HuH-7 (cell line): ENCODE measurements at regions not wholly inside any gene's neighbourhood (a gene's known extent, or its start where the extent isn't known, plus 50 kb on each side); places are given as distances from the start of the nearest gene placed in this dataset.

ENCODE experiments used
- DNase-seq: peaks from one replicate; pipeline ENCODE4 v3.0.0; 2011; ENCODE audit warnings: low spot score

GRCh38 chr9:28620661-28621060 is 1047.4 kb upstream of the C9orf72 start:
- no peak for DNase-seq

DNA sequence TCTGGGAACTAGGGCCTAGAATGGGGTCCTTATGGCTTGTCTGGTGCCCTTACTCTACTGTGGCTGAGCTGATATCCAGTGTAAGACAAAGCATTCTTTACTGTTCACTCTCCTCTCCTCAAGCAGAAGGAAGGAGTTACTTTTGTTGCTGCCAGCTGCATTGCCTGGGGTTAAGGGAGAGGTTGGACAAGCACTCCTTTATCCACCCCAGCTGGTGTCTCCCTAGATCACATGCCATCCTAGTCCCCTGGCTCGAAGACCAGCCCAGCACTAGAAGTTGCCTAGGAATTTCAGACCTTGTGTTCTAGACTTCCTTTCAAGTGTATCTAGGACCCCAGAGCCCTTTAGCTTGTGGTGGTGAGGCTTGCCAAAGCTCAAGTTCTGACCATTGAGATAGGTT is 1051.5 kb upstream of the C9orf72 start:
- DNase-seq = no peak

GRCh38 chr9:28628031-28628430 is 1054.8 kb upstream of the C9orf72 start:
- DNase-seq = no peak

- no peak for DNase-seq
These were observed 1075.4 kb upstream of the C9orf72 start for GRCh38 chr9:28648723-28649122.

GRCh38 chr9:28650327-28650726 is 1077.0 kb upstream of the C9orf72 start:
- DNase-seq = no peak

DNA sequence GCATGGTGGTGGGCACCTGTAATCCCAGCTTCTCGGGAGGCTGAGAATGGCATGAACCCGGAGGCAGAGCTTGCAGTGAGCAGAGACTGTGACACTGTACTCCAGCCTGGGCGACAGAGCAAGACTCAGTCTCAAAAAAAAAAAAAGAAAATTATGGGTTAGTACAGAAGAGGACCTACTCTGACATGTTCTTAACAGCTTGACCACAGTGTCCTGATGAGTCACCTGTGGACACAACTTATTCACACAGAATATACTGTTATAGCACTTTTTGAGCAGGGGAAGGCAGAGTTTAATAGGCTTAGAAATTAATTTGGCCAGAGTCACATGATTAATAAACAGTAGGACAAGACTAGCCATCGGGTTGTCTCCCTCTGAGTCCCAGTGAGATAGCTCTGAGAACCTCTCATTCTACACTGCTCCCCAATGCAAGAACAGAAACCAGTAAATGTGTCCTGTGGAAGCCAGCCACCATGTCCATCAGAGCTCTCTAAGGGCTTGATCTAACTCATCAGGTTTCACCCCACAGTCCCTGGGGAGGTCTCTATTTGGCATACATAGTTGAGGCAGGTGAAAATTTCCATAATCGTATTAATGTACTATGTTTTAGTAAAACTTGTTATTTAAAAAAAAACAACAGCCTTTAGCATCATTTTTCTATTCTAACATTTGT is 1077.9 kb upstream of the C9orf72 start:
- no peak for DNase-seq

DNA sequence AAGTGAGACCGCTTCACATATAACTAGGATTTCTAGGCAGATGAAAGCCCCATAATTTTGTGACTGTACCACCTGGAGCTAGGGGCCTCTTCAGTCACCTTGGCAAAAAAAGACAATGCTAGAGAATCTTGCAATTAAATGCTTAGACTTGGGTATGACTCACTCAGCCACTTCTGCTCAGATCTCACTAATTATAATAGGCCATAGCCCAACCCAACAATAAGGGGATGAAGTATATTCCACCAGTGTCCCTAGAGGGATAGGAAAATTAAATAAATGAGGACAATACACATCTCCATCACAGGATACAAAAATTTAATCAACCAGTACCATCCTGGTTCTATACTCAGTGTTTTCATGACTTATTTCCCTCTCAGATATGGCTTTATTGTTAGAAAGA is 1079.9 kb upstream of the C9orf72 start:
- DNase-seq = no peak

DNA sequence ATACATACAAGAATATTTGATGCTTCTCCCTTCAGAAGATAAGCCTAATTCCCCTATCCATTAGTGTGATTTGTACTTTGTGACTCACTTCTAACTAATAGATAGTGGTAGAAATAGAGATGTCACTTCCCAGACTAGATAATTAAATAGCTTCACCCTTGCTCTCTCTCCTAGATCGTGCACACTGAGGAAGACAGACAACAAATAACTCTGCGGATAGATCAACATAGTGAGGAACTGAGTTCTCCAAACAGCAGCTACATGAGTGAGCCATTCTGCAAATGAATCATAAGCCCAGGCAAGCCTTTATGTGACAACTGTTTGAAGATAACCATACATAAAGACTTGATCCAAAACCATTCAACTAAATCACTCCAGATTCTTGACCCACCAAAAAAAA is 1083.4 kb upstream of the C9orf72 start:
- no peak for DNase-seq

DNA sequence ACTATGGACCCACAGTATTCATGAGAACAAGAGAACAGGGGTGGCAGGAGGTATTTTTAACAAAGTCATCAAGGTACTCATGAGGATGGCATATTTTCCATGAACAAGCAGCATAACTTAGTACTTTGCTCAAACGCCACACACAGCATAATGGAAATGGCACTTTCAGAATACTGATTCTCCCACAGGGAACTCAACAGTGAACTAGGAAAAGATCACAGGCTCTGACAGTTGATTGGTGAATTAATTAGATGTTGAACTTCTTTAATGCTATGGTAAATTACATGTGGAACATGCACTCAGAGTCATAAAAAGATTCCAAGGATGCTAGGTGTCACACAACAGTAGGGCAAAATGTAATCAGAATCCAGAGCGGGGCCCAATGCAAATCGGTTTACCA is 1088.6 kb upstream of the C9orf72 start:
- DNase-seq = no peak

DNA sequence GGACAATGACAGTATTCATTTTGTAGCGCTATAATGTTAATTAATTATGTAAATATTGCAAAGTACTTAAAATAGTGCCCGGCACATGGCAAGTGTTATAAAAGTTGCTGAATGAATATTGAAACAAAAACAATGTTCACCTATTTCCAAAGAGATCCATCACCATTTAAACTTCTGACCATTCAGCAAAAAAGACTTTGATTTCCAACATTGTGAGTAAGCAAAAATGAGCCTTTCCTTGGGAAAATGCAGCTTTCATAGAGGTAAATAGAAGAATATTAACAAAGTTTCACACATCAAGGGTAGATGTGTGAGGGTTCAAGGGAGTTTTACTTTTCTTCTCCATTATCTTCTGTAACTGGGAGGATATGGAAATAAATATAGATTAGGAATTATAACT is 1089.4 kb upstream of the C9orf72 start:
- DNase-seq = no peak

DNA sequence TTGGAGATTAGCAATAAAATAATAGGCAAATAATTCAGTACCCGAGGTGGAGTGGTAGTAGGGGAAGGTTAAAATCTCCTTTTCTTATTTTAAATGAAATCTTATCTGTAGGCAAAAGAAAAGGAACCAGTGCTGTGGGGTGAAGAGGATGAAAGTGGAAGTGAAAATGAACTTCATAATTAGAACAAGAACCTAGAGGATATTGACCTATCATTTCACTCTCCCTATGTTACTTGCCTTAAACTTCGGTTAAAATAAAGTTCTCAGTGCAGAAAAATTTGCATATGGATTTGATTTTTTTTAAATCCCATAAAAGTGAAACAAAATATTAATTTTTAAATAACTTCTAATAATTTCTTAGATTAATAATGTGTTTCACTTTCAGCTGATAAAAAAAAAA is 1094.9 kb upstream of the C9orf72 start:
- no peak for DNase-seq

GRCh38 chr9:28671000-28671399 is 1097.7 kb upstream of the C9orf72 start:
- DNase-seq = no peak

- DNase-seq = no peak
These were observed 1104.8 kb upstream of the C9orf72 start for GRCh38 chr9:28678097-28678496.

DNA sequence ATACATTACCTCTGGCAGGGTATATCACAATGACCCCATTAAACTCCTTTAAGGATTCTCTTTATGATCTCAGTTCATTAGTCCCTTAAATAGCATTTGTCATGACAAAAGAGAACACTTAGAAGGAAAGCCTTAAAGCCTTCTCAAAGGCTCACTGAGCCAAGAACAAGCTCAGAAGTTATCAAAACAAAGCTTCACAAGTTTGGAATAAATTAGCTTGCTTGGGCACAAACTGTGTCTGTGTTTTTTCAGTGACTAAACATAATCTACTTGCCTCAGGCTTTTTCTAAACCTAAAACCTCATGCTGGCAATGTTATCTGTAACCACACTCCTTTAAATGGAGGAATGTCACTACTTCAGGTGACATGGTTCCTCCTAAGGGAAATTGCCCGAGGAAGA is 1114.9 kb upstream of the C9orf72 start:
- no peak for DNase-seq

GRCh38 chr9:28692012-28692411 is 1118.7 kb upstream of the C9orf72 start:
- no peak for DNase-seq

- no peak for DNase-seq
These were observed 1123.7 kb upstream of the C9orf72 start for GRCh38 chr9:28696960-28697359.

DNA sequence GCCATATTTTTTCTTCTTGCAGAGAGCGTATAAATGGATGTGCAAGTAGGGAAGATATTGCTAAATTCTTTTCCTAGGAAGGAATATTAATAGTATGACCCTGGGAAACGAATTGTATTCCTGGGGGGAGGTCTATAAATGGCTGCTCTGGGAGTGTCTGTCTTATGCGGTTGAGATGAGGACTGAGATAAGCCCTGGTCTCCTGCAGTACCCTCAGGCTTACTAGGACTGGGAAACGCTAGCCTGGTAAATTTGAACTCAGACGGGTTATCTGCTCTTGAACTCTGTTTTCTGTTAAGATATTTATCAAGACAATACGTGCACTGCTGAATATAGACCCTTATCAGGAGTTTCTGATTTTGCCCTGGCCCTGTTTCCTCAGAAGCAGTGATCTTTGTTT is 1126.4 kb upstream of the C9orf72 start:
- DNase-seq = no peak

DNA sequence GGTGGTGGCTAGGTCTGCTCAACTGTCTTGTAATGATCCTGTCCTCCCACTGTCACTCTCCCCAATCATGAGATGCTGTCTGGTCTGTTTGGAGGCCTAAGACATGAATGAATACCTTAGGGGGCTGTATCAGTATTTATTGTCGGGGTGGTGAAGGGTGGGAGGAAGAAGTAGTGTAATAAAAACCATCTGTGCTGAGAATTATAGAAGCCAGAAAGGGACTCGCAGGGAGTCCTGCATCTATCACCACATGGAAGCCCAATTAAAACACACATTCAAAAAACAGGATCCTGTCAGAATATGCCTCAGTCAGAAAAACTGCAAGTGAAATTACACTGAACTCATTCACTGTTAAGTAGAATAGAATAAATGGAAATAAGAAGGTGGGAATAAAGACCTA is 1134.3 kb upstream of the C9orf72 start:
- no peak for DNase-seq

DNA sequence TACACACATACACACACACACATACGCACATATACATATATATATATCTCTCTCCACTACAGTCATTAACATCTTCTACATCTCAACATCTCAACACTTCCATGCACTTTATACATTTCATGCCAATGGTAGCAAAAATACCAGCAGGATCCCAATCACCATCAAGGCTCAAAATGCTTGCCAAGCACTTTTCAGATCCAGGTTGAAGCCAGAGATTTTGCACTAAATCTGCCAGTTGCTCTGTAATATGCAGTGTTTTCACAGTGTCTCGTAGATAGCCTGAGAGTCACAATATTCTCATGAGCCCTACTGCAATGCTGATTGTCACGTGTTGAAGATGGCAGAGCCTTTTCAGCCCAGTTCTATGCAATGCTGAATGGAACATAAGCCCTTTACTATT is 1140.9 kb upstream of the C9orf72 start:
- no peak for DNase-seq

GRCh38 chr9:28718226-28718625 is 1144.9 kb upstream of the C9orf72 start:
- no peak for DNase-seq

DNA sequence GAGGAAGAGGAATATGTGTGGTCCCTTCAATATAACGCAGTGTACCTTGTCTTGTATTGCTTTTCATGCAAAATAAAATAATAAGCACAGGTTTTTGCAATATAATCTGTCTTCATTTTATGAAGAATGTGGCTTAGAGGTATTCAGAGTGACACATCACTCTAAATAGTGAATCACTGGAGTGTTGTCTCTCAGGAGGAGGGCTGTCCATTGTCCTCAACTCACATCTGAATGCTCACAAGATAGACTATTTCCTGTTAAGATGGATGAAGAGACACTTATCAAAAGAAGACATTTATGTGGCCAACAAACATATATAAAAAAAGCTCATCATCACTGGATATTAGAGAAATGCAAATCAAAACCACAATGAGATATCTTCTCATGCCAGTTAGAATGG is 1147.5 kb upstream of the C9orf72 start:
- DNase-seq = no peak

DNA sequence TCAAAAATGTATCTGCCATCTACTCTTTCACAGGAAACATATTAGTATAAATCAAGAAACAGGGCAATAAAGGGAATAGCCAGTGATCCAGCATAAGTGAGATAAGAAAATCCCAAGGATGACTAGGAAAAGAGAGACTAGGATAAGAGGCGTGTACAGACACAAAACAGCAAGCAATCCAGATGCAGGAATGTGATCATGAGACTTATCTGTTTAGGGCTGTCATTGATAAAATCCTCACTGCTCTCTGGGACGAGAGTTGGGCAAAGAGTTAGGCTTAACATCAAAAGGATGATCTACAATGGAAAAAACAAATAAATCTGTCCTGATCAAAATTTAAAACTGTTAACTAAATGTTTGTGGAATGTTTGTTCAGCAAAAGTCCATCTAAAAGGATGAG is 1156.8 kb upstream of the C9orf72 start:
- DNase-seq = no peak

- DNase-seq = no peak
These were observed 1162.6 kb upstream of the C9orf72 start for GRCh38 chr9:28735738-28736342.

DNA sequence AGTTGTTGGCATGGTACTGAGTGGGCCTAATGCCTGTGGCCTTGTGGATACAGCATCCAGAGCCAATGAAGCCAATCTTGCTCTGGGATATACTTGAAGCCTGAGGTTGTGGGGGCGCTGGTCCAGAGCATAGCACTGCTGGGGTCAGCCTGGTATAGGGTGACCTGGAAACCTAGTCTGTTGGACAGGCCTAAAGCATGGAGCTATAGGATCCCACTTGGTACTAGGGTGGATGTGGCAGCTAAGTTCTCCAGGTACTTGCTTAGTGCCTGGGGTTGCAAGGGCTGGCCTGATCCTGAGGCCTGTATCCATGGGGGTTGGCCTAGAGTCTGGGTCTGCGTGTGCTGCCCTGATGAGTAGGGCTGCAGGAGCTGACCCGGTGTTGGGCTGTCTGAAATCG is 1168.2 kb upstream of the C9orf72 start:
- no peak for DNase-seq
